ENCODE measurements at regions not wholly inside any gene's neighbourhood (a gene's known extent, or its start where the extent isn't known, plus 50 kb on each side); places are given as distances from the start of the nearest gene placed in this dataset.

GRCh38 chr2:95759481-95760246 lies 167.9 kb downstream of the TRIM43 start:
- no peaks in the 10 kb centered on the region for H3F3A ChIP-seq (replicated peaks; ENCODE audit: insufficient read depth)
- TF ChIP-seq RAD21 (IDR thresholded peaks at IDR 0.05; ENCODE audit: low read length) (no peak), POLR2AphosphoS5 (IDR thresholded peaks at IDR 0.05; ENCODE audit: low read depth, low read length) (no peak), MAX (IDR thresholded peaks at IDR 0.05; ENCODE audit: low read depth) (no peak), USF2 (IDR thresholded peaks at IDR 0.05; ENCODE audit: borderline replicate concordance, low read depth, low read length) (no peak), TAF1 (IDR thresholded peaks at IDR 0.05; ENCODE audit: borderline replicate concordance, low read depth, low read length) (no peak), ELF1 (IDR thresholded peaks at IDR 0.05) (no peak)
- ChIA-PET CTCF (no interaction called here), POLR2A (no interaction called here)
- no peak overlapping the region for H3K9ac ChIP-seq
- no peak overlapping the region for H3K4me3 ChIP-seq (ENCODE audit: low read depth in 2 of 2, low read length in 1 of 2)
- H3K4me1 ChIP-seq (ENCODE audit: control insufficient read depth in 1 of 2, insufficient read depth in 2 of 2, low read depth in 1 of 2, low read length in 1 of 2): no peaks in the 10 kb centered on the region
- H3K27me3 ChIP-seq (ENCODE audit: insufficient read depth): peaks cover 7% of the 10 kb centered on the region; the same call in 1 of the 2 replicates
- no peaks in the 10 kb centered on the region for H3K9me3 ChIP-seq
- H3K36me3 ChIP-seq (replicated peaks in 1 of 2; ENCODE audit: control insufficient read depth in 1 of 2, insufficient read depth in 2 of 2, low read length in 1 of 2): no peaks in the 10 kb centered on the region
- H3K27ac ChIP-seq (ENCODE audit: low read depth in 2 of 2, low read length in 1 of 2): no peak overlapping the region
- 58% methylated on average over 4 of the region's 4 CpGs for WGBS (ENCODE audit: low lambda C conversion rate)
- H3K9me2 ChIP-seq: no peaks in the 10 kb centered on the region
- no peak for DNase-seq
- H4K20me1 ChIP-seq (ENCODE audit: insufficient read depth): no peaks in the 10 kb centered on the region
- H2AFZ ChIP-seq (ENCODE audit: low read depth): no peak overlapping the region
- H3K4me2 ChIP-seq: no peak overlapping the region
- no peaks in the 10 kb centered on the region for H3K79me2 ChIP-seq (ENCODE audit: insufficient read depth)

GRCh38 chr2:95760806-95761525 lies 169.2 kb downstream of the TRIM43 start:
- WGBS (ENCODE audit: low lambda C conversion rate): 14% methylated on average over 7 of the region's 11 CpGs
- CTCF ChIA-PET: no interaction called here

More at GRCh38 chr2:95760806-95761525, 169.2 kb downstream of the TRIM43 start:
- Histone ChIP-seq H3K9ac (no peak overlapping the region), H3F3A (replicated peaks; ENCODE audit: insufficient read depth) (no peaks in the 10 kb centered on the region), H3K9me3 (no peaks in the 10 kb centered on the region), H2AFZ (ENCODE audit: low read depth) (no peak overlapping the region), H3K27me3 (ENCODE audit: insufficient read depth) (peaks cover 4% of the 10 kb centered on the region; the same call in 1 of the 2 replicates), H3K4me2 (no peak overlapping the region; the same call in 1 of the 2 replicates), H3K36me3 (replicated peaks in 1 of 2; ENCODE audit: control insufficient read depth in 1 of 2, insufficient read depth in 2 of 2, low read length in 1 of 2) (no peaks in the 10 kb centered on the region), H3K4me3 (ENCODE audit: low read depth in 2 of 2, low read length in 1 of 2) (no peak overlapping the region), H3K79me2 (ENCODE audit: insufficient read depth) (no peaks in the 10 kb centered on the region), H3K27ac (ENCODE audit: low read depth in 2 of 2, low read length in 1 of 2) (no peak overlapping the region), H4K20me1 (ENCODE audit: insufficient read depth) (no peaks in the 10 kb centered on the region), H3K4me1 (ENCODE audit: control insufficient read depth in 1 of 2, insufficient read depth in 2 of 2, low read depth in 1 of 2, low read length in 1 of 2) (no peaks in the 10 kb centered on the region), H3K9me2 (no peaks in the 10 kb centered on the region)
- DNase-seq: no peak
- TF ChIP-seq FOSL2 (IDR thresholded peaks at IDR 0.05; ENCODE audit: borderline replicate concordance, low read depth) (peak; percentile 54; the same call in 1 of the 2 replicates), MAX (IDR thresholded peaks at IDR 0.05; ENCODE audit: low read depth) (0 out of 2 replicates have a peak, but pooled peaks have one; percentile 44), SMC3 (IDR thresholded peaks at IDR 0.05; ENCODE audit: low read depth, low read length) (no peak)
- POLR2A ChIA-PET: no interaction called here
